DMS 273 (cell line): ENCODE measurements at regions not wholly inside any gene's neighbourhood (a gene's known extent, or its start where the extent isn't known, plus 50 kb on each side); places are given as distances from the start of the nearest gene placed in this dataset.

Experiments used
- DNase-seq: peaks from one replicate; lab custom pipeline; 2025; ENCODE audit not compliant: unreplicated experiment; lab: John Stamatoyannopoulos, UW

DNA sequence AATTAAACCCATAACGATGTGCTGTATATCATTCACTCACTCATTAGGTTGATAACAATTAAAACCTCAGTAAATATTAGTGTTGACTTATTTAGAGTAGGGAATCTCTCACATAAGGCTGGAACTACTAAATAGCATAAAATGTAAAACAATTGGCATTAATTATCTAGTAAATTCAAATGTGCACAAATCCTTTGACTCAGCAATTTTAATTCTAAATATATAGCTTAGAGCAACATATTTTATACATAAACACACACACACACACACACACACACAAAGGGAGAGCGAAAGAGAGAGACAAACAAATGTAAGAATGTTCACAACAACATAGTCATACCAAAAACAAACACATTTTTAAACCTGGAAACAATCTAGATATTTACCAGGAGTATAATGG lies 443.1 kb upstream of the KCNH7 start:
- no peak for DNase-seq

GRCh38 chr2:163269374-163270021 lies 430.9 kb upstream of the KCNH7 start:
- DNase-seq = no peak

DNA sequence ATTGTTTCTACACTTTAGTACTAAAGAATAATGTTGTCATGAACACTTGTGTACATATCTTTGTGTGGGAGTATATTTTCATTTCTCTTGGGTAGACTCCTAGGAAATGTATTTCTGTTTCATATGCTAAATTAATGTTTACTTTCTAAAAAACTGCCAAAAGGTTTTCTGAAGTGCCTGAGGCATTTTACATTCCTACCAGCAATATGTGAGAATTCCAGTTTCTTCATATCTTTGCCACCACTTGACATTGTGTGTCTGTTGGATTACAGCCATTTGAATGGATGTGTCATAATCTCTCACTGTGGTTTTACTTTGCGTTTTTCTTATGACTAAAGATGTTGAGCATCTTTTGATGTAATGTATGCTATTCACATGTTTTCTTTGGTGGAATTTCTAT lies 428.2 kb upstream of the KCNH7 start:
- no peak for DNase-seq

DNA sequence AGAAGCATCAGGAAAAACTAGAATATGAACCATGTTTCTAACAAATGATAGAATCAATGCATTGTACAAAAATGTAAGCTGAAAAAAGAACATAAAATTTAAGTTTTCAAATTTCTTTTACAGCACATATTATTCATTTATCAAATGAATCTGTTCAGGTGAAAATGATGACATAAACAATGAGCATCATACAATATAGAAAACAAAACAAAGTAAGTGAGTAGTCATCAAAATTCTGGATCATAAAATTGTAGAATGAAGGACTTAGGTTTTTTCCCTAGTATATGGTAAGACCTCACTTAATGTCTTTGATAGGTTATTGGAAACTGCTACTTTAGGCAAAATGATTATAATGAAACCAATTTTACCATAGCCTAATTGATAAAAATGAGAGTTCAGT lies 427.0 kb upstream of the KCNH7 start:
- DNase-seq = no peak

DNA sequence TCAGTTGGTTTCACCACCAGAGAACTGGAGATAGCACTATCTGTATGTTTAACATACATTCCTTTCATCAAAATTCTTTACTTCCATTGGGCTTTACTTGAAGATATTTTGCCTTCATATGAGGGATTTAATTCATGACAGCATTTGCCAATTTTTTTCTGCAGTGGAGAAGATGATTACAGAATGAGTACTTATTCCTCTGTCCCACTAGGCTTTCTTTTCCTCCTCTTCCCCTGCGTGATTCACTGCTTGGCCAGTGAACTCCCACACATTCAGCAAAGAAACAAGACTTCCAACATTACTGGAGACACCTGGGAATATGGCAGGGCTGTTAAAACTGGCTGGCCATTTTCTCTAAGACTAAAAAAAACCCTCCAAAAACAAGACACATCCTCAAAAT lies 425.8 kb upstream of the KCNH7 start:
- no peak for DNase-seq

GRCh38 chr2:163259489-163259888 lies 420.9 kb upstream of the KCNH7 start:
- no peak for DNase-seq

- no peak for DNase-seq
Measured at GRCh38 chr2:163255086-163255485, 416.5 kb upstream of the KCNH7 start.

- no peak for DNase-seq
Measured at GRCh38 chr2:163253621-163254285, 415.2 kb upstream of the KCNH7 start.

DNA sequence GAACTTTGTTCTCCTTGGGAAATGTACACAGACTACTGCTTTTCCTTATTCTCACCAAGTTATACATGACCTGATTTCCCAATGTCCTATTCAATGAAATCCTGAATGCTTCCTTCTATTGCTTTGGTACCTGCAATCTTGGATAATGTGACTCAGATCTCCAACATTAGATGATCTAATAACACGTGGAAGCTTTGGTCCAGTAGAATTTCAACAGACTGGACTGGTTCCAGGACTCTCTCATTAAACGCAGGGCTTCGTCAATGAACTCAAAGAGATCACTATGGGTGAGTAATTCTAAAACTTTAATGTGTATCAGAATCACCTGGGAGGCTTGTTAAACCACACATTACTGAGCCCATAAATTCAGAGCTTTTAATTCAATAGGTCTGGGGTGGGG lies 413.6 kb upstream of the KCNH7 start:
- no peak for DNase-seq

- no peak for DNase-seq
Measured at GRCh38 chr2:163248376-163249253, 410.0 kb upstream of the KCNH7 start.

GRCh38 chr2:163247847-163248220 lies 409.3 kb upstream of the KCNH7 start:
- no peak for DNase-seq

DNA sequence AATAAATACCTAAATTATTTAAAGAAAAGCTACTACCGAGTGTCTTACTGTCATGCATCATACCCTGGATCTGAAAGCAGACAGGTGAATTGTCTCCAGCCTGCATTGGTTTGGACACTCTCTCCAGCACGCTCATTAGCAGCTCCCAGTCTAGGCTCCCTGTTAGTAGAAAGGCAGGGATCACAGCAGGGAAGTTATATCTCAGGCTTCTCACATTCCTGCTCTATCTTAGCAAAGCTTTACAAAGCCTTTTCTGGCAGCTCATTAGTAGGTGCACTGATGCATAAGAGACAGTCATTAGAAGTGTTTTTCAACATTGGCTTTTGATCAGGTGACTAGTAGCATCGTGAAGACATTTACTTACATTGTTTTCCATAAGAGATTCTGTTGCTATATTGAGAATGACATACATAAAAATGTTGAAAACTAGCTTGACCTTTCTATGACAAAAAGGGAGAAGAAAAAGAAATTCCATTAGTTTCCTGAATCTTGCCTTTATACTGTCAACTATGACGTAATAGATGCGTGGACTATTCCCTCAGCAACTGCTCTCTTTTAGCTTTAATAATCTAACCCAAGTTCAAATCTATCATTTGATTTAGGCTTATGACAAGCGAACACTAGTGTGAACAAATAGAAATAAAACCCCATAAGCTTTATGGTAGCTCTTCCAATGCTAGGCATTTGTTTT lies 408.7 kb upstream of the KCNH7 start:
- DNase-seq = no peak

- DNase-seq = no peak
Measured at GRCh38 chr2:163246135-163246534, 407.6 kb upstream of the KCNH7 start.

DNA sequence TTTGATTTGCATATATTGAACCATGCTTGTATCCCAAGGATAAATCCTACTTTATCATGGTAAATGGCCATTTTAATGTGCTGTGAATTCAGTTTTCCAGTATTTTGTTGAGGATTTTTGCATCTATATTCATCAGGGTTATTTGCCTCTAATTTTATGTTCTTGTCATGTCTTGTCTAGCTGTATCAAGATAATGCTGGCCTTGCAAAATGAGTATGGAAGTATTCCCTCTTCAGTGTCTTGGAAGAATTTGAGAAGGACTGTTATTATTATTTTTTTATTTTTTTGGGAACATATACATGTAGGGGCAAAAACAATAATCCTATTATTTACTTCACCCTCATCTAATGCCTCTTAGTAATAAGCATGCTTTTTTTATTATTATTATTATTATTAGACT lies 398.0 kb upstream of the KCNH7 start:
- no peak for DNase-seq

GRCh38 chr2:163231666-163232065 lies 393.1 kb upstream of the KCNH7 start:
- DNase-seq = no peak

DNA sequence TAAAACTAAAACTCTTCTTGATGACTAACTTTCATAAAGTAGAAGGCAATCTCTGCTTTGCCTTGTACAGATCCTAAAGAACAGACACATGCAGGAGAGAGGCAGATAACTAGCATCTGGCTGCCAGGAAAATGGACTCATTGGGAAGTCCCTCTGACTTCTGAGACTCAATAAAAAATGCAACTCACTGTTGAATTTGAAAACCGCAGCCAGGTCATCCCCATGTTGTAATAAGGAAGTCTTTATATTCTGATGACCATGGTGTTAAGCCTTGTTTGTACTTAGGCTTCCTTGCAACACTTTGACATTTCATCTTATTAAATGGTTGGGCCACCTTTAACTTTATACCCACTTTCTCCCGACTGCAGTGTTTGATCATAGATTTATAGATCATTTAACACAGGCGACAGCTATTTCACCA lies 375.1 kb upstream of the KCNH7 start:
- DNase-seq = no peak

DNA sequence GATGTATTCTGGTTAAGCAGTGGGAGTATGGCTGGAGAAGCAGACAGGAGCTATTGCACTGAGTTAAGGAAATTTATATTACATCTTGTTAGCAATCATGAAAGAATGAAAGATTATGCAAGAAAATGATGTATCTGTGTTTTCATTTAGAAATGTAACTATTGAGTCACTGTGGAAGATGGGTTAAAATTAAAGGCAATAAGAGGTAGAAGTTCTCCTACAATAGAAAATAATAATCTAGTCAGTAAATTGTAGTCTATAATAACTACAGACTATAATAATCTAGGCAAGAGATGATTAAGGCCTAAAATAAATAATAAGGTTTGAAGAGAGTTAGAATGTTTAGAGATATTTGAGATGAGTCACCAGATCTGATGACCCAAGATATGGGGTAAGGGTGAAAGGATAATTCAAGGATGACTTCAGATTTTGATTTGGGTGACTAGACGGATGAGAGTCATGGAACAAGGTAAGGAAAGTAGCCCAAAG lies 371.9 kb upstream of the KCNH7 start:
- no peak for DNase-seq

DNA sequence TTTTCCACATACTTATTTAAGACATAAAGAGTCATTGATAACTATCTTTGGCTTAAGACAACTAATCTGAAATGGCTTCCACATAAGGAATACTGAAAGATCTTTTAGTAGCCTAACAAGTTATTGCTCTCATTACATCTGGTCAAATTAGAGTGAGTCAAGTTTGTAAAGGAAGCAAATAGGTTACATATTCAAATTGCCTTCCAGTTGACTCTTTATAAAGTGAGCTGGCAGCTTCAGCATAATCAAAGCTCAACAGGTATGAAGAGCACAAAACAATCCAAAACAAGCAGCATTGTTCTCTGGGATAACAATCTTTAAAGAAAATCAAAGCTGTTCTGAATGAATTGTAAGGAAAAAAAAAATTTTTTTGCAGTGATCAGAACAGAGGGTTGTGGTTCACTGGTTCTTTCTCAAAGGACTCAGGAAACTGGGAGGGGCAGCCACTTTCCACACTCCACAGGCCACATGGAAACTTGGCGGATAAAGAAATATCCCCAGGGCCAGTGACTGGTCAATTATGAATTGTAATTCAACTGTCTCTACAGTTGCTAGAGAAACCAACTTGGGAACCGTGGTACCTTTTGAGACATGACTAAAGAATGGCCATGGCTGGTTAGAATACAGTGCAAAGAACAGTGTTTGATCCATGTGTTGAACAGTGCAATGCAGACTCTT lies 369.3 kb upstream of the KCNH7 start:
- DNase-seq = no peak

DNA sequence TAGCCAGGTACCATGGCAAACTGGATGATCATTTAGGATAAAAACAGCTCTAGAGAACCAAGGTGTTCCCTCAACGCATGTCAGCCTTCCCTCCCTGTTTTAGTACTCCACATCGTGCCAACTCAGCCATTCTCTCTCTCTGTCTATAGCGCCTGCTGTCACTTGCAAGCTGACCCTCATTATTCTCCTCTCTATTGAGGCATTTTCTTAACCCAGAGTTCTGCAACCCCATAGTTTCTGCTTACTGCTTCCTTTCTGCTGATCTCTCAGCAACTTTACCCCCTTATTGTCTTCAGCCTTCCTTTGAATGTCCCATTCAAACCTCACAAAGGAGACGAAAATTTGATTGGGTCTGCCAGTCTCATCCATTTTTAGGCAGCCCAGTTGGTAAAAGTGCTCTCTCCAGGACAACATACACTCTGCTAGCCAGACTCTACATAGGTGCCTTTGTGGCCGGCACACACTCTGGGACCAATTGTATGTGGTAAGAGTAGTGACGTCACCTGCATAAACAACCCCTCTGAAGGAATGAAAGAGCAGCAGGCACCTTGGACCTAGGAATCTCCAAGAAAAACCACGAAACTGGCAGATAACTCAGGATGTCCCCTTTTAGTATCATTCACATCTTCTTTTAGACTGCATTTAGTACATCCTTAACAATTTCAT lies 367.2 kb upstream of the KCNH7 start:
- DNase-seq = no peak

DNA sequence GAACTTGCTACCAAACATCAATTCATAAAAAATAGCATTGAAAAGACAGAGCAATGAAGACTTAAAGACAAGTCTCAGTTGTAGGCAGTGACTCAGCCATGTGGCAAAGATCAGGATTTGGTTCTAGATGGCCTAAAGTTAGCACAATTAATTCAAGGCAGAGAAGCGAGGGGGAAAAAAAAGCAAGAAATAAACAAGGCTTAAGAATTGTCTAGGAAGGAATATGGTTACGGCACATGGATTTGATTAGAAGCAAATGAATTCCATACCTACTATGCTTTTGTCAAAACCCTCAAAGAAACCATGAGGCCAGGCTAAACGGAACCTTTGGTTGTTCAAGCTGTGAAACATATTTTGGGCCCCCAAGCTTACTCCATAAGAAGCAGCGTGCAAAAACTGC lies 362.2 kb upstream of the KCNH7 start:
- DNase-seq = no peak
